ENCODE measurements at regions not wholly inside any gene's neighbourhood (a gene's known extent, or its start where the extent isn't known, plus 50 kb on each side); places are given as distances from the start of the nearest gene placed in this dataset.

- no peak for ATAC-seq
- no peak for TF ChIP-seq CTCF (IDR thresholded peaks at IDR 0.05)
- Histone ChIP-seq H3K36me3 (no peaks in the 10 kb centered on the region), H3K27me3 (no peaks in the 10 kb centered on the region), H3K4me1 (no peaks in the 10 kb centered on the region), H3K27ac (no peak overlapping the region), H3K9me3 (no peaks in the 10 kb centered on the region), H3K4me3 (no peak overlapping the region)
- intact Hi-C loops (cut with DNase I), result no loop called here
- no peak for DNase-seq
Measured at GRCh38 chr4:157564218-157564617, 343.7 kb downstream of the GRIA2 start.

- ATAC-seq (no peak), DNase-seq (no peak)
- Histone ChIP-seq H3K27ac (no peak overlapping the region), H3K27me3 (no peaks in the 10 kb centered on the region), H3K4me1 (no peaks in the 10 kb centered on the region), H3K9me3 (no peaks in the 10 kb centered on the region), H3K4me3 (no peak overlapping the region), H3K36me3 (no peaks in the 10 kb centered on the region)
- intact Hi-C loops (cut with DNase I), result no loop called here
- TF ChIP-seq CTCF (IDR thresholded peaks at IDR 0.05), result no peak
Measured at GRCh38 chr4:157558016-157558415, 337.5 kb downstream of the GRIA2 start.

GRCh38 chr4:157550028-157550427, 329.5 kb downstream of the GRIA2 start:
- ATAC-seq, result no peak
- H3K27me3 ChIP-seq, result no peaks in the 10 kb centered on the region
- no peaks in the 10 kb centered on the region for H3K4me1 ChIP-seq
- no peak overlapping the region for H3K4me3 ChIP-seq
- no peak for DNase-seq
- no peak overlapping the region for H3K27ac ChIP-seq
- intact Hi-C loops (cut with DNase I), result no loop called here
- no peak for TF ChIP-seq CTCF (IDR thresholded peaks at IDR 0.05)
- no peaks in the 10 kb centered on the region for H3K9me3 ChIP-seq
- H3K36me3 ChIP-seq, result no peaks in the 10 kb centered on the region

- H3K4me1 ChIP-seq, result no peaks in the 10 kb centered on the region
- peaks cover 6% of the 10 kb centered on the region for H3K9me3 ChIP-seq
- DNase-seq, result no peak
- intact Hi-C loops (cut with DNase I), result no loop called here
- no peak overlapping the region for H3K4me3 ChIP-seq
- no peaks in the 10 kb centered on the region for H3K36me3 ChIP-seq
- TF ChIP-seq CTCF (IDR thresholded peaks at IDR 0.05), result no peak
- ATAC-seq, result no peak
- H3K27ac ChIP-seq, result no peak overlapping the region
- H3K27me3 ChIP-seq, result no peaks in the 10 kb centered on the region
Measured at GRCh38 chr4:157527954-157528353, 307.4 kb downstream of the GRIA2 start.

- H3K27me3 ChIP-seq, result no peaks in the 10 kb centered on the region
- no peak for DNase-seq
- H3K4me1 ChIP-seq, result no peaks in the 10 kb centered on the region
- no peak for ATAC-seq
- no peaks in the 10 kb centered on the region for H3K36me3 ChIP-seq
- TF ChIP-seq CTCF (IDR thresholded peaks at IDR 0.05), result no peak
- intact Hi-C loops (cut with DNase I), result no loop called here
- no peaks in the 10 kb centered on the region for H3K9me3 ChIP-seq
- H3K27ac ChIP-seq, result no peak overlapping the region
- no peak overlapping the region for H3K4me3 ChIP-seq
Measured at GRCh38 chr4:157521906-157522305, 301.4 kb downstream of the GRIA2 start.

- DNase-seq, result no peak
- ATAC-seq, result no peak
- intact Hi-C loops (cut with DNase I), result no loop called here
Measured at GRCh38 chr4:157514711-157515110, 294.2 kb downstream of the GRIA2 start.

More at GRCh38 chr4:157514711-157515110, 294.2 kb downstream of the GRIA2 start:
- Histone ChIP-seq H3K4me3 (no peak overlapping the region), H3K36me3 (no peaks in the 10 kb centered on the region), H3K27ac (no peak overlapping the region), H3K9me3 (no peaks in the 10 kb centered on the region), H3K27me3 (no peaks in the 10 kb centered on the region), H3K4me1 (no peaks in the 10 kb centered on the region)
- TF ChIP-seq CTCF (IDR thresholded peaks at IDR 0.05), result no peak
